OCI-LY3 (cell line): ENCODE measurements at regions not wholly inside any gene's neighbourhood (a gene's known extent, or its start where the extent isn't known, plus 50 kb on each side); places are given as distances from the start of the nearest gene placed in this dataset.

Experiments used
- H2AFZ ChIP-seq: fragments of 200-600, 300-600 bp; shearing (Covaris generic); 2 replicates; pipeline ENCODE4 v1.6.0; 2014; ENCODE audit warnings: antibody characterized with exemption, low read depth, low read length
- H3K27ac ChIP-seq: fragments of 200-600, 300-600 bp; sonication (generic); 2 replicates; pipeline ENCODE4 v1.5.1; 2014; ENCODE audit warnings: mild to moderate bottlenecking, low read length, moderate library complexity, mixed read lengths
- H3K27me3 ChIP-seq: fragments of 200-600, 300-600 bp; sonication (generic); 2 replicates; pipeline ENCODE4 v1.6.1; 2014; ENCODE audit warnings: low read depth, low read length, mixed read lengths
- H3K36me3 ChIP-seq: fragments of 200-600, 300-600 bp; sonication (generic); replicated peaks from 2 replicates; pipeline ENCODE3; 2014; ENCODE audit warnings: low read depth, low read length, mixed read lengths
- H3K4me1 ChIP-seq: fragments of 300-600, 200-600 bp; sonication (generic); 2 replicates; pipeline ENCODE4 v1.6.1; 2014; ENCODE audit warnings: low read length, mixed read lengths
- H3K4me2 ChIP-seq: fragments of 200-600, 300-600 bp; sonication (generic); 2 replicates; pipeline ENCODE4 v1.6.1; 2014; ENCODE audit warnings: low read length, mixed read lengths
- H3K4me3 ChIP-seq: fragments of 300-600, 200-600 bp; sonication (generic); 2 replicates; pipeline ENCODE4 v1.5.1; 2014; ENCODE audit warnings: antibody characterized with exemption, mild to moderate bottlenecking, low read length, moderate library complexity
- H3K79me2 ChIP-seq: fragments of 300-600, 200-600 bp; shearing (Covaris generic); 2 replicates; pipeline ENCODE4 v1.6.1; 2014; ENCODE audit warnings: mild to moderate bottlenecking, low read length, mixed read lengths
- H3K9ac ChIP-seq: fragments of 300-600, 200-600 bp; shearing (Covaris generic); 2 replicates; pipeline ENCODE4 v1.6.0; 2014; ENCODE audit warnings: mild to moderate bottlenecking, low read length, moderate library complexity
- H3K9me3 ChIP-seq: fragments of 200-600, 300-600 bp; shearing (Covaris generic); 2 replicates; pipeline ENCODE4 v1.6.1; 2014; ENCODE audit warnings: low read length, mixed read lengths; ENCODE audit not compliant: insufficient read depth
- H4K20me1 ChIP-seq: fragments of 200-600, 300-600 bp; sonication (generic); 2 replicates; pipeline ENCODE4 v1.6.1; 2016; ENCODE audit warnings: low read length, mixed read lengths; ENCODE audit not compliant: insufficient read depth
- CTCF ChIP-seq: fragments of 200-600, 300-600 bp; sonication (generic); IDR thresholded peaks from 2 replicates; pipeline ENCODE4 v1.5.1; 2014; ENCODE audit warnings: antibody characterized with exemption, low read length, low read depth
- EZH2phosphoT487 ChIP-seq: fragments of 200-600 bp; shearing (Covaris generic); IDR thresholded peaks from 2 replicates; pipeline ENCODE4 v1.6.1; 2018; ENCODE audit warnings: antibody characterized with exemption, mixed run types, low read depth

DNA sequence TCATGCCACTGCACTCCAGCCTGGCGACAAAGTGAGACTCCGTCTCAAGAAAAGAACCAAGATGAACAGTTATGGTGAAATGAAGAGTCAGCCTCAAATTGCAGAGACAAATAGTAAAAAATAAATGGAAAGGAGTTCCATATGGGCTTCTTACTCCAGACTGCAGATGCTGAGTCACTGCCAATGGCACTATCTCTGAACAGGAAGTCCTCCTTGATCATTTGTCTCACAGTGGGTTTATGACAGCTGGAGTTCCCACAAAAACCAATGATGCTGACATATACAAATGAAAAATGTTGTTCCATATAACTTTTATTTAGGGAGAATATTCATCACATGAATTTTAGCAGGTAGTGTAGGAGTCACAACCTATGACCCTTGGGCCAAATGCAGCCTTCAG is 631.6 kb downstream of the PCDH18 start:
- no peaks in the 10 kb centered on the region for H4K20me1 ChIP-seq
- no peak overlapping the region for H3K4me3 ChIP-seq
- no peak overlapping the region for H3K27ac ChIP-seq
- H3K4me1 ChIP-seq, result no peaks in the 10 kb centered on the region
- H3K79me2 ChIP-seq, result no peaks in the 10 kb centered on the region
- H3K9me3 ChIP-seq, result no peaks in the 10 kb centered on the region
- H3K36me3 ChIP-seq, result no peaks in the 10 kb centered on the region
- H2AFZ ChIP-seq, result no peak overlapping the region
- TF ChIP-seq EZH2phosphoT487 (no peak), CTCF (no peak)
- no peak overlapping the region for H3K9ac ChIP-seq
- H3K4me2 ChIP-seq, result no peak overlapping the region
- no peaks in the 10 kb centered on the region for H3K27me3 ChIP-seq

GRCh38 chr4:136898590-136899248 is 633.6 kb downstream of the PCDH18 start:
- no peak overlapping the region for H3K4me2 ChIP-seq
- TF ChIP-seq CTCF (no peak), EZH2phosphoT487 (no peak)
- no peak overlapping the region for H3K4me3 ChIP-seq
- no peaks in the 10 kb centered on the region for H3K36me3 ChIP-seq
- H3K27me3 ChIP-seq, result no peaks in the 10 kb centered on the region
- no peaks in the 10 kb centered on the region for H3K9me3 ChIP-seq
- no peak overlapping the region for H2AFZ ChIP-seq
- H3K9ac ChIP-seq, result no peak overlapping the region
- no peak overlapping the region for H3K27ac ChIP-seq
- H4K20me1 ChIP-seq, result no peaks in the 10 kb centered on the region
- H3K4me1 ChIP-seq, result no peaks in the 10 kb centered on the region
- H3K79me2 ChIP-seq, result no peaks in the 10 kb centered on the region

DNA sequence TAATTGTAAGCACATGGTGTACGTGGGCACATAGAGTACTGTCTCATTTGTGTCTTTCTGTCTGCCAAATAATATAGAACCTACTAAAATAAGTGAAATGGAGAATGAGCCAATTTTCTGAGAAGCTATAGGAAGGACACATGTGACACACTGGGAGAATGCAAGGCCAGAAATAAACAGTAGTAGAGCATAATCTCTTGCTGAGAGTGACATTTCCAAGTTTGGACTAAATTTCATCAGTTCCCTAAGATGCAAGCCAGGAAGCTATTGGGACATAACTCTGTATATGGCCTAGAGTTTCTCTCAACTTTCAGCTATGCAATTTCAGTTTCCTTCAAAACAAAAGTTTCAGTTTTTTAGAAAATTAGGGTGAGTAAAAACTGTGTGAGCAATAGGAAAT is 638.7 kb downstream of the PCDH18 start:
- no peaks in the 10 kb centered on the region for H3K4me1 ChIP-seq
- no peak overlapping the region for H3K4me3 ChIP-seq
- H3K27me3 ChIP-seq, result no peaks in the 10 kb centered on the region
- TF ChIP-seq CTCF (no peak), EZH2phosphoT487 (no peak)
- H3K79me2 ChIP-seq, result no peaks in the 10 kb centered on the region
- H3K9me3 ChIP-seq, result no peaks in the 10 kb centered on the region
- H3K9ac ChIP-seq, result no peak overlapping the region
- no peaks in the 10 kb centered on the region for H4K20me1 ChIP-seq
- no peak overlapping the region for H2AFZ ChIP-seq
- H3K27ac ChIP-seq, result no peak overlapping the region
- no peak overlapping the region for H3K4me2 ChIP-seq
- no peaks in the 10 kb centered on the region for H3K36me3 ChIP-seq

GRCh38 chr4:136881666-136882065 is 650.6 kb downstream of the PCDH18 start:
- no peaks in the 10 kb centered on the region for H4K20me1 ChIP-seq
- no peak overlapping the region for H3K4me2 ChIP-seq
- H3K9me3 ChIP-seq, result no peaks in the 10 kb centered on the region
- no peaks in the 10 kb centered on the region for H3K4me1 ChIP-seq
- H3K4me3 ChIP-seq, result no peak overlapping the region
- peak overlapping the region; percentile 17; the same call in 1 of the 2 replicates for H2AFZ ChIP-seq
- no peak overlapping the region for H3K9ac ChIP-seq
- TF ChIP-seq EZH2phosphoT487, result no peak
- no peak for TF ChIP-seq CTCF
- H3K79me2 ChIP-seq, result no peaks in the 10 kb centered on the region
- no peak overlapping the region for H3K27ac ChIP-seq
- no peaks in the 10 kb centered on the region for H3K36me3 ChIP-seq
- no peaks in the 10 kb centered on the region for H3K27me3 ChIP-seq
